HG03457 (cell line): ENCODE measurements at regions not wholly inside any gene's neighbourhood (a gene's known extent, or its start where the extent isn't known, plus 50 kb on each side); places are given as distances from the start of the nearest gene placed in this dataset.
"Not testable (repeated sequence)": the region's sequence is repeated elsewhere in the genome, so short reads cannot be mapped to it uniquely, and the experiment has no call there.

ENCODE experiments used
- ATAC-seq: cut with Tn5 transposase; IDR thresholded peaks from one replicate; pipeline ENCODE4 v1.9.1; 2021; ENCODE audit warnings: moderate number of reproducible peaks; ENCODE audit not compliant: unreplicated experiment

- no peak for ATAC-seq
These were observed 70.1 kb downstream of the ZNF330 start for GRCh38 chr4:141290771-141291170.

GRCh38 chr4:141294306-141294705 lies 73.6 kb downstream of the ZNF330 start:
- no peak for ATAC-seq

DNA sequence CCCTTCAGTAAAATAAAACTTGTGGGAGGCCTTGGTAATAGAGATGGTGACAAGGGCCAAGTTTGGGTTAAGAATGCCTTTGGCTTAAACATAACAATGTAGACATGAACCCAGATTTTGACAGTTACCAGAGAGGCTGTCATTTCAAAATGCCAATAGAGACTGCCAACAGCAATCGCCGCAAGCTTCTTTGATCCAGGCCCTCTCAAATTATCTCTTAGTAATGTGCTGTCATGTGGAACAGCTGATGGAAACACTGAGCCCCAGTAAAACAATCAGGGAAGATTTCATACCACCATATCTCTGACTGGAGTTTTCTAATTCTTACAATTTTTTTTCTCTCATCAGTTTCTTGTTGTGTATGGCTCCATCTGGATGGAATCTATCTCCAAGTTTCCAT lies 80.5 kb downstream of the ZNF330 start:
- no peak for ATAC-seq

DNA sequence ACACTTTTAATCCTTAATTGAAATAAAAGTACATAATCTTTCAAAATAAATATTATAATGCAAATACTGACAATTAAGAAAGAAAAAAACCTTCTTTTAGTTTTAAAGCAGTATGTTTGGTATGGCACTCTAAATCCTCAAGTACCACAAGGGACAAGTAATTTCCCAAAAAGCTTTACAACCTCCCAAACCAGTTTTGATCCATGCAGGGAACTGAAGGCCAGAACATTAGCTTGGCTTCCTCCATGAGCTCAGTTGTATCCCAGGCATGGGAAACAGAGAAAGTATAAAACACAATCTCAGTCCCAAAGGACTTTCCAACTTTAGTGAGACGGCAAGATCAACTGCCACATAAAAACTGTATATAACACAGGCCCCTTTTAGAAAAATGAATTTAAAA lies 82.2 kb downstream of the ZNF330 start:
- no peak for ATAC-seq

GRCh38 chr4:141304346-141304745 lies 83.7 kb downstream of the ZNF330 start:
- no peak for ATAC-seq

- ATAC-seq: no peak
These were observed 85.6 kb downstream of the ZNF330 start for GRCh38 chr4:141306331-141306730.

GRCh38 chr4:141307241-141307689 lies 86.6 kb downstream of the ZNF330 start:
- ATAC-seq: peak; percentile 99

DNA sequence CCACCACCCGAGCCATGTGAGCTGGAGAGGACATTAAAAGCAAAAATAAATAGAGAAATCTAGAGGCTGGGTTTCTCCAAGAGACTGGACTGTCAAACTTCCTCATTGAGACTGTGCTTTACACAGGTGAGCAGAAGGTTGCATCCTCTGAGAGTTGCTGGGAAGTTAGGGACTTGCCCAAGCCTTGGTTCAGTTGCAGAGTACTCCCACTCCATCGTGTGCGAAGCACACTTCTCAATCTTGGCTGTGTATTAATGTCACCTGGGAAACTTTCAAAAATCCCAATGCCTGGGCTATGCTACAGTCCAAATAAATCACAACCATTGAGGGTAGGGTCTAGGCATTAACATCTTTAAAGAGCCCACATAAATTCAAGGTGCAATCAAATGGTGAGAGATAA lies 89.2 kb downstream of the ZNF330 start:
- ATAC-seq: no peak

DNA sequence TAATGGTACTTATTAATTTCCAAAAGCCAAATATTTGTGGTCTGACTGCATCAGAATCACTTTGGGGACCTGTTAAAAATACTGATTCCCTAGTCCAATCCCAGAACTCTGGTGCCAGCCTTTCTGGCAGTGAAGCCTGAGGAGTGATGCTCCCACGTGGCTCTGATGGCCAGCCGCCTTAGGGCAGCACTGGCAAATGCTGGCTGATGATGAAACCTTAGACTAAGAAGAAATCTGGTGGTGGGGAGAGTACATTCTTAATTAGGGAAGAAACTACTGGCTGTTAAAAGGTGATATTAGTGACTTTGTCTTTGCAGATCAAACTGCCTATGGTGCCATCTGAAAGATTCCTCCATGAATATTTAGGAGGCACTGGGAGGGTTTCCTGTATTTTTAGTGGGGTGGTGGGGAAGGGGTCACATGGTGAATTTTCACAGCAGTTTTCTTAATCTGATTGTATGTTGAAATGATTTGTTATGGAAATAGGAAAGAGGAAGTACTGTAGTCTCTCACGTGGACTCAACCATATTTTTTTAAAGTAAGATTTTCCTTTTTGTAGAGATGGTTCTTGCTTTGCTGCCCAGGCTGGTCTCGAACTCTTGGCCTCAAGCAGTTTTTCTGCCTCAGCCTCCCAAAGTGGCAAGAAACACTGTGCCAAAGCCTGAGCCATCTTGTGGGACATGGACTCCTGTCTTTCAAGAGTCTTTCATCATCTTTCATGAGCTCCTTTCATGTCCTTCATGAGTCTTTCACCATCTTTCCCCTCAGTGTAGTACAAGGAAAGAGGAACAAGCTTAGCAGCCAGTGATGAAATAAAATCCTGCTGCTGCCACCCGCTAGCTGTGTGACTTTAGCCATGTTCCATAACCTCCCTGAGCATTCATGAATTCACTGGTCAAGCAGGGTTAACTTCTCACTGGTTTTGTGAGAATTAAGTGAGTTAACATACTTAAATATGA lies 90.8 kb downstream of the ZNF330 start:
- ATAC-seq: no peak

DNA sequence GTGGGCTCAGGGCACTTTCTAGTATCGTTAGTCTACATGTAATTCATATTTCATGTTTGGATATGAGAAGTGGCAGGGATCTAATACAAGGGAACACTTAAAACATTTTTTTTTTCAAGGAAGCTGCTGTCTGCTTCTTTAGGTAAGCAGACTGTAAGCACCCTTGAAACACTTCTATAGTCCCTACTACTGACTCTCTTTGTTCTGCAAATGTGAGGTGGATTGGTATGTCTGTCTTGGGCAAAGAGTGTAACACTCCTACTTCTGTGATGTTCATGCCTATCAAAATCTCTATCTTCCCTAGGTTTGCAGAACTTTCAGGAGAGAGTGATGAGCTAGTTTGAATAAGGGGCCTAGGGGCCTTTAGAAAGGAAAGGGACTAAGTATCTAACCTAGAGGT lies 93.9 kb downstream of the ZNF330 start:
- no peak for ATAC-seq

GRCh38 chr4:141328560-141329173 lies 108.0 kb downstream of the ZNF330 start:
- ATAC-seq: no peak

DNA sequence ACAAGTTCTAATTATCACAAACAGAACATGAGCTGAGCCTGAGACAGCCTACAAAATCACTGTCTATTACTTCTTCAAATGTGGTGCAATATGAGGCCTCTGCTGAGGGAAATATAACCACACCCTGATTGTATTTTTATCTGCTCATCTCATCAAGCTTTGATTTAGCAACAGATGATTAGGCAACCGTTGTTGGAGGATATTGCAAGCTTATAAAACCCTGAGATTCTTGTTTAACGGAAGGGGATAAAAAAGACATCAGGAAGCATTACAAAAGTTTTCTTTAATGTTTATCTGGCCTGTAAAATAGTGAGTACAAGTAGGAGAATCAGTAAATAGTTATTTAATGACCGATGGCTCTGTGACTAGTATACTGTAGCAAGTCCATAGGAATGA lies 108.5 kb downstream of the ZNF330 start:
- ATAC-seq: no peak

- no peak for ATAC-seq
These were observed 109.9 kb downstream of the ZNF330 start for GRCh38 chr4:141330616-141331015.

GRCh38 chr4:141331534-141332358 lies 111.1 kb downstream of the ZNF330 start:
- no peak for ATAC-seq

- ATAC-seq: not testable (repeated sequence)
These were observed 111.9 kb downstream of the ZNF330 start for GRCh38 chr4:141332359-141333181.

DNA sequence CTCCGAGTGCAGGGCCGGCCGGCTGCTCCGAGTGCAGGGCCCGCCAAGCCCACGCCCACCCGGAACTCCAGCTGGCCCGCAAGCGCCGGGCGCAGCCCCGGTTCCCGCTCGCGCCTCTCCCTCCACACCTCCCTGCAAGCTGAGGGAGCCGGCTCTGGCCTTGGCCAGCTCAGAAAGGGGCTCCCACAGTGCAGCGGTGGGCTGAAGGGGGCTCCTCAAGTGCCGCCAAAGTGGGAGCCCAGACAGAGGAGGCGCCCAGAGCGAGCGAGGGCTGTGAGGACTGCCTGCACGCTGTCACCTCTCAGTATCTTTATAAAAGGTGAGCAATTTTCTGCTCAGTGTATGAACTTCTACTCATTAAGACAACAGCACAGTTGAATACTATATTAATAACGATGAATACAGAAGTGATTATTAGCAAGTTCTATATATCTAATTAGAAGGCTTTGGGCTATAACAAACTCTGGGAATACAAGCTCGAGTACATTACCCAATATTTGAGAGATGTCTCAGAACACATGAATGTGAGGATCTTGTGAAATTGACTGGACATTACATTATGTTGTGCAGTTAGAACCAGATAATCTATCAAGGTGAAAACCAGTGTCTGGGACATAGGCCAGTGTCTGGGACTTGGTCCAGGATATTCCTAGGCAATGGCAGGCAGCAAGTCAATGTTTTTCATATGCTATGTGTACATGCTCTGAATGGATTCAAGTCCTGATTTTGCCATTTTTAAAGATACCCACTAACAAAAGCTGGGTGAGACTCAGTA lies 112.9 kb downstream of the ZNF330 start:
- ATAC-seq: not testable (repeated sequence)

DNA sequence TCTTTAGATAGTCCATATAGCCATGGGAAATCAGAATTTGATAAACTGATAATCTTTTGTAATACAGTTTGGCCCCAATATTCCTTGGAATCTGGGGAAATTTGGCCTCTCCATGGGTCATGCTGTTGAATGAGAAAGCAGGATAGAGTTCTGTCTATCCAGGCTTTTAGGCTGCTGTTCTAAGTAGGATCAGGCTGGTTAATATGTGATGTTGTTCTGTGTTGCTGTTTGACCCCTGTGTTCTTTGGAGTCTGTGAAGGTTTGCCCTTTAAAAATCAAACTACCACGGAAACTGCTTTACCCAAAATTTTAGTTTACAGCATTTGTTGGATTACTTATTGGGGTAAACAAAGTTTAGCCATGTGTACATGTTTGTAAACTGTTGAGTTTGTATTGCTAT lies 114.5 kb downstream of the ZNF330 start:
- ATAC-seq: no peak

- ATAC-seq: no peak
These were observed 117.5 kb downstream of the ZNF330 start for GRCh38 chr4:141338238-141338637.

GRCh38 chr4:141339391-141339790 lies 118.7 kb downstream of the ZNF330 start:
- ATAC-seq: no peak

GRCh38 chr4:141339966-141340365 lies 119.3 kb downstream of the ZNF330 start:
- ATAC-seq: no peak
